Pancreas (tissue), 10 donors: ENCODE measurements at regions not wholly inside any gene's neighbourhood (a gene's known extent, or its start where the extent isn't known, plus 50 kb on each side); places are given as distances from the start of the nearest gene placed in this dataset.
"Not testable (repeated sequence)": the region's sequence is repeated elsewhere in the genome, so short reads cannot be mapped to it uniquely, and the experiment has no call there.

Experiments used
- ATAC-seq, 4 donors: fragments of 200-7000 bp; cut with Tn5 transposase; one replicate each; pipeline versions ENCODE4 v1.8.0 to v1.9.1; 2020; ENCODE audit warnings: mild to moderate bottlenecking in 4 of 4, moderate library complexity in 4 of 4
- DNase-seq, 6 donors: peaks; one replicate each; pipeline ENCODE4 v3.0.0-alpha.2; 2020
- FAIRE-seq: peaks from 2 replicates; lab custom pipeline; 2012; peaks lifted over from hg19 to GRCh38; lab: Jason Lieb, UNC
- H3K27ac ChIP-seq, 4 donors: fragments of 200-600 bp; sonication (generic); 1 replicate in 3 of 4; 2 replicates in 1 of 4; pipeline versions ENCODE4 v1.5.0 to v1.8.0; 2020
- H3K27me3 ChIP-seq, 4 donors: fragments of 200-600 bp; one replicate each; pipeline ENCODE4 v1.8.0; 2021
- H3K36me3 ChIP-seq, 3 donors: fragments of 200-600 bp; sonication (generic) in 1 of 3; one replicate each; pipeline versions ENCODE4 v1.5.0 to v1.8.0; 2020 to 2021
- H3K4me1 ChIP-seq, 3 donors: fragments of 200-600 bp; one replicate each; pipeline ENCODE4 v1.8.0; 2021
- H3K4me3 ChIP-seq, 4 donors: fragments of 200-600 bp; sonication (generic) in 2 of 4; one replicate each; pipeline versions ENCODE4 v1.5.0 to v1.8.0; 2020 to 2021
- H3K9me3 ChIP-seq, 4 donors: fragments of 200-600 bp; one replicate each; pipeline ENCODE4 v1.8.0; 2021
- WGBS, 2 donors: extraction: QIAGEN DNeasy Blood & Tissue Kit; methylation state at CpG; one replicate each; pipeline ENCODE4 v1.1.7; 2013; 5-methylcytosine and 5-hydroxymethylcytosine counted together
- intact Hi-C, 3 donors: fragments of 100-400 bp; cut with DNase I; formaldehyde crosslinking; loops; one replicate each; pipeline versions ENCODE4 v1.11.1 to v1.14.2; 2022
- TF ChIP-seq, protein P1 (sequence below), 4 donors: fragments of 200-600 bp; sonication (generic) in 3 of 4; IDR thresholded peaks; one replicate each; pipeline versions ENCODE4 v1.5.0 to v1.8.0; 2021; ENCODE audit warnings: antibody characterized with exemption in 4 of 4
- donor health status: healthy with polysubstance abuse.
- donor health status: DM: no; HTN: no; CAD: no; lungs with moderate emphysema.
- donor health status: DM: no; HTN: no; CAD: no.
- donor health status: control.
- donor health status: control.
- donor health status: Bipolar disorder and iron deficiency.
- donor health status: DM: yes; HTN: yes; CAD: no.
- donor health status: DM: no; HTN: no; CAD: no.
- donor health status: DM: no; HTN: no; CAD: no.
- donor health status: DM: yes; HTN: yes; CAD: no.

DNA sequence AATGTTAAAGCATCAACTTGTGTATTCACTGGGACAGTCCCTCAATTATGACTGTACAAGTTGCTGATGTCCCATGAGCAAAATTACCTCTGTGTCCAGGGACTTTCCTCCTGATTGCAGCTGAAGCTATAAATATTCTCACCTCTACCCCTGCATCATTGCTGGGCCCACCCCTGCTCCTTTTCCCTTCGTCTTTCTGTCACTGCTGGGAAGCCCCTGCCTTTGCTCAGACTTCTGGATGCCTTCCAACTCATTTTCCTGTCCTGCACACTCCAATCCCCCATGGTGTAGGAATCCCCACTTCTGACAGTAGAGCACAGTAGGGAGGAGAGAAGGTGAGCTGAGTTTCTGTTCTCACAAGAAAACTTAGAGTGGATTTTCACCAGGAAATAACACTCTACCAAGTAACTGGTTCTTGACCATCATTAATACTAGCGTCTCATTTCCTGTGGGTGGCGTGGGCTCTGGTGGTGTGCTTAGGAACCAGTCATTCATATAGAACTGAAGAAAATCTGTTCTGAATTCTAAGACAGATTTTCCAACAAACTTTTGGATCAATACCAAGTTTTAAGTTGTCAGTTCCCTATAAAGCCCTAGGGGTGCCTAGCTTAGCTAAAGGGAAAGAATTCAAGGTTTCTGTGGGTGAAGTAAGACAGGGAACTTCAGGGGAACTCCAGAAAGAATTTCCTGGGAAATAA, 136.2 kb upstream of the MED14 start:
- FAIRE-seq (no peak), DNase-seq (no peak), ATAC-seq (peak in 2 of 4 donors; percentile 29 to 68)
- Histone ChIP-seq H3K4me3 (no peak overlapping the region), H3K9me3 (no peaks in the 10 kb centered on the region), H3K27me3 (peaks cover 0 to 30% (median 0%) of the 10 kb centered on the region in 4 donors), H3K36me3 (no peaks in the 10 kb centered on the region), H3K27ac (peak overlapping the region in 2 of 4 donors; percentile 22 to 41), H3K4me1 (no peaks in the 10 kb centered on the region)
- intact Hi-C loops, result loop anchor here in 1 of 3 donors (10.0 kb wide), 1 partner anchor 243 kb away; no protein-coding TSS in a partner anchor
- WGBS, 2 donors, result 47 to 49% methylated on average over 3 of the region's 3 CpGs
- TF ChIP-seq, protein P1, sequence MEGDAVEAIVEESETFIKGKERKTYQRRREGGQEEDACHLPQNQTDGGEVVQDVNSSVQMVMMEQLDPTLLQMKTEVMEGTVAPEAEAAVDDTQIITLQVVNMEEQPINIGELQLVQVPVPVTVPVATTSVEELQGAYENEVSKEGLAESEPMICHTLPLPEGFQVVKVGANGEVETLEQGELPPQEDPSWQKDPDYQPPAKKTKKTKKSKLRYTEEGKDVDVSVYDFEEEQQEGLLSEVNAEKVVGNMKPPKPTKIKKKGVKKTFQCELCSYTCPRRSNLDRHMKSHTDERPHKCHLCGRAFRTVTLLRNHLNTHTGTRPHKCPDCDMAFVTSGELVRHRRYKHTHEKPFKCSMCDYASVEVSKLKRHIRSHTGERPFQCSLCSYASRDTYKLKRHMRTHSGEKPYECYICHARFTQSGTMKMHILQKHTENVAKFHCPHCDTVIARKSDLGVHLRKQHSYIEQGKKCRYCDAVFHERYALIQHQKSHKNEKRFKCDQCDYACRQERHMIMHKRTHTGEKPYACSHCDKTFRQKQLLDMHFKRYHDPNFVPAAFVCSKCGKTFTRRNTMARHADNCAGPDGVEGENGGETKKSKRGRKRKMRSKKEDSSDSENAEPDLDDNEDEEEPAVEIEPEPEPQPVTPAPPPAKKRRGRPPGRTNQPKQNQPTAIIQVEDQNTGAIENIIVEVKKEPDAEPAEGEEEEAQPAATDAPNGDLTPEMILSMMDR (IDR thresholded peaks at IDR 0.05), result no peak

DNA sequence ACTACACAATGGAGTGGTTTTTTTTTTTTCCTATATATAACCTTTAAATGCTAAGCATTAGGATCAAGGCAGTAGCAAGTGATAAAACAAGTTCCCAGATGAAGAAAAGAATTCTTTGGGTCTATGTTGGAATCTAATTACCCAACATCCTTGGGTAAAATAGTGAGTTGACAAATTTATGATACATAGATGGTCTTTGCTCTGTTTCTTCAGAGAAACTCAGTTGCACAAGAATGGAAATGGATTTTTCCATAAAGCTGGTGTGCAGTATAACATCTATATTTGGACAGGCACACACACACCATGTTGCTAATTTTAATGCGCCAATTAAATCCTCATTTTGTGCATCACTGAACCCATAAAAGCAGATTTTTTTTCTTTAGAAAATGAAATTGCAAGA, 137.0 kb upstream of the MED14 start:
- ATAC-seq, result no peak
- Histone ChIP-seq H3K9me3 (no peaks in the 10 kb centered on the region), H3K36me3 (no peaks in the 10 kb centered on the region), H3K27ac (no peak overlapping the region), H3K4me1 (no peaks in the 10 kb centered on the region), H3K4me3 (no peak overlapping the region), H3K27me3 (peaks cover 0 to 32% (median 0%) of the 10 kb centered on the region in 4 donors)
- intact Hi-C loops, result loop anchor here in 1 of 3 donors (10.0 kb wide), 1 partner anchor 242 kb away; no protein-coding TSS in a partner anchor
- no peak for FAIRE-seq
- TF ChIP-seq, protein P1 (IDR thresholded peaks at IDR 0.05), result no peak
- 91 to 98% methylated on average over 1 of the region's 1 CpG for WGBS, 2 donors
- no peak for DNase-seq

GRCh38 chrX:40875476-40875875, 140.1 kb upstream of the MED14 start:
- DNase-seq, result no peak
- Histone ChIP-seq H3K27ac (no peak overlapping the region), H3K4me1 (no peaks in the 10 kb centered on the region), H3K4me3 (no peak overlapping the region), H3K36me3 (no peaks in the 10 kb centered on the region), H3K9me3 (no peaks in the 10 kb centered on the region), H3K27me3 (peaks cover 0 to 12% (median 0%) of the 10 kb centered on the region in 4 donors)
- intact Hi-C loops, result loop anchor here in 1 of 3 donors (10.0 kb wide), 1 partner anchor 239 kb away; no protein-coding TSS in a partner anchor
- no peak for FAIRE-seq
- no peak for ATAC-seq
- 50 to 53% methylated on average over 3 of the region's 3 CpGs for WGBS, 2 donors
- TF ChIP-seq, protein P1 (IDR thresholded peaks at IDR 0.05), result no peak

DNA sequence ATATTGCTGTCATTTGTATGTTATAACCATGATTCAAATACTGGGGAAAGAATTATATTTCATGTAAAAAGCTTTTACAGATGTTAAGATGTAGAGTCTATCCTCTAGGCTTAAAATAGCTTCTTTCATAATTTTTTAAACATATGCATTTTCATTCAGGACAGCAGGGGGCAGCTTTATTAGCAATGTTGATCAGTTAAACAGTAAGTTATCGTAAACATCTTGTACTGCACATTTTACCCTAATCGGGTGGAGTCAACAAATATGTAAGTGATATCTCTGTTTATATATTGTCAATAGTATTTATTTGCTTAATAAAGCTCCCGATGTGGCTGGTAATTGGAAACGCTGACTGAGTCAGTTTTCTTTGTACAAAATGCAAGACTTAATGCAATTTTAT, 142.5 kb upstream of the MED14 start:
- TF ChIP-seq, protein P1 (IDR thresholded peaks at IDR 0.05), result peak in 2 of 4 donors; percentile 27 to 38
- no peaks in the 10 kb centered on the region for H3K9me3 ChIP-seq
- 3 to 10% methylated on average over 4 of the region's 4 CpGs for WGBS, 2 donors
- no peak overlapping the region for H3K27ac ChIP-seq
- peak in 3 of 4 donors; percentile 51 to 69 (median 61) for ATAC-seq
- peak; percentile 83 for FAIRE-seq
- H3K27me3 ChIP-seq, result peaks cover 0 to 9% (median 0%) of the 10 kb centered on the region in 4 donors
- H3K4me3 ChIP-seq, result no peak overlapping the region
- intact Hi-C loops, result loop anchor here in 1 of 3 donors (10.0 kb wide), 1 partner anchor 237 kb away; no protein-coding TSS in a partner anchor
- DNase-seq, result no peak
- no peaks in the 10 kb centered on the region for H3K4me1 ChIP-seq
- no peaks in the 10 kb centered on the region for H3K36me3 ChIP-seq

DNA sequence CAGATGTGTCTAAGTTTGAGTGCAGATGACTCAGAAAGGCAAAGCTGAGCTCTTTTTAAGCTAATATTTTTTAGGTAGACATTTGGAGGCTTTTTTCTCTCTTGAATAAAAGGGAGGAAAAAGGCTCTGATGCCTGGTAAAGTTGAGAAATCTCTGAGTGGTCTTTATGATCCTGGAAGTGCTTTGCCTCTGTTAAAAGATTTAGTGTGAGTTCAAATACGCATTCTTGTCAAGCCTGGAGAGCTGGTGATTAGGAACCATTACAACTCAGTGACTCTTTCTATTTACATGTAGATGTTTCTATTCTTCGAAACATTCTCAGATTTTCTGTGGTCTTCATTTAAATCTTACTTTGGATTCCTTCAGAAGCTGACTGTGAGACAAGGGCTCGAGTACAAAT, 143.4 kb upstream of the MED14 start:
- TF ChIP-seq, protein P1 (IDR thresholded peaks at IDR 0.05), result no peak
- no peak for FAIRE-seq
- Histone ChIP-seq H3K27me3 (peaks cover 0 to 9% (median 0%) of the 10 kb centered on the region in 4 donors), H3K4me3 (no peak overlapping the region), H3K4me1 (no peaks in the 10 kb centered on the region), H3K27ac (no peak overlapping the region), H3K9me3 (no peaks in the 10 kb centered on the region), H3K36me3 (no peaks in the 10 kb centered on the region)
- no peak for DNase-seq
- intact Hi-C loops, result loop anchor here in 1 of 3 donors (10.0 kb wide), 1 partner anchor 236 kb away; no protein-coding TSS in a partner anchor
- 63 to 76% methylated on average over 3 of the region's 3 CpGs for WGBS, 2 donors
- ATAC-seq, result no peak

GRCh38 chrX:40879172-40879571, 143.8 kb upstream of the MED14 start:
- not testable (repeated sequence) for H3K36me3 ChIP-seq, FAIRE-seq, ATAC-seq, DNase-seq, H3K9me3 ChIP-seq, H3K27me3 ChIP-seq, H3K27ac ChIP-seq, H3K4me3 ChIP-seq, H3K4me1 ChIP-seq
- intact Hi-C loops, result loop anchor here in 1 of 3 donors (10.0 kb wide), 1 partner anchor 236 kb away; no protein-coding TSS in a partner anchor
- WGBS, 2 donors, result 56 to 77% methylated on average over 6 of the region's 6 CpGs
